Esophagus muscularis mucosa (tissue), 4 donors: ENCODE measurements at regions not wholly inside any gene's neighbourhood (a gene's known extent, or its start where the extent isn't known, plus 50 kb on each side); places are given as distances from the start of the nearest gene placed in this dataset.
A peak's percentile ranks its signal among the peaks of the same experiment; 100 is the strongest.

Experiments used
- DNase-seq: peaks from one replicate; pipeline ENCODE4 v3.0.0-alpha.2; 2017; ENCODE audit errors: extremely low spot score
- H3K27ac ChIP-seq, 4 donors: fragments of 200-600 bp; sonication (generic); replicated peaks in 1 of 4; 1 replicate in 3 of 4; 2 replicates in 1 of 4; pipeline ENCODE4 v1.5.1; 2016 to 2019; ENCODE audit warnings: mild to moderate bottlenecking in 1 of 4
- H3K27me3 ChIP-seq, 4 donors: fragments of 200-600 bp; sonication (generic); one replicate each; pipeline versions ENCODE4 v1.5.1 to v1.6.0; 2016 to 2019
- H3K36me3 ChIP-seq, 4 donors: fragments of 200-600 bp; sonication (generic); one replicate each; pipeline ENCODE4 v1.5.1; 2016 to 2019
- H3K4me1 ChIP-seq, 4 donors: fragments of 200-600 bp; sonication (generic); one replicate each; pipeline ENCODE4 v1.5.1; 2016 to 2019
- H3K4me3 ChIP-seq, 4 donors: fragments of 200-600 bp; sonication (generic); 1 replicate in 2 of 4; 2 replicates in 2 of 4; pipeline ENCODE4 v1.5.1; 2016 to 2019; ENCODE audit warnings: mild to moderate bottlenecking in 4 of 4, moderate library complexity in 1 of 4
- H3K9me3 ChIP-seq, 4 donors: fragments of 200-600 bp; sonication (generic); 1 replicate in 3 of 4; 2 replicates in 1 of 4; pipeline ENCODE4 v1.5.1; 2016 to 2019
- EP300 ChIP-seq: sonication (generic); formaldehyde crosslinking; IDR thresholded peaks from one replicate; pipeline ENCODE4 v1.6.1; 2017; ENCODE audit warnings: antibody characterized with exemption
- POLR2A ChIP-seq: fragments of 450-650 bp; IDR thresholded peaks from one replicate; pipeline ENCODE4 v1.6.1; 2017; ENCODE audit warnings: antibody characterized with exemption, moderate library complexity, mild to moderate bottlenecking, low read depth
- POLR2AphosphoS5 ChIP-seq, 2 donors: sonication (generic); formaldehyde crosslinking; IDR thresholded peaks; one replicate each; pipeline ENCODE4 v1.6.1; 2017; ENCODE audit warnings: antibody characterized with exemption in 2 of 2
- WGBS: methylation state at CpG from one replicate; pipeline ENCODE4 v1.1.5; 2018; 5-methylcytosine and 5-hydroxymethylcytosine counted together
- intact Hi-C: fragments of 100-400 bp; cut with DNase I; formaldehyde crosslinking; loops from one replicate; pipeline ENCODE4 v1.15.1; 2023
- TF ChIP-seq, protein P1 (sequence below), 3 experiments: fragments of 200-600 bp in 2 of 3; fragments of 450-650 bp in 1 of 3; sonication (generic) in 2 of 3; IDR thresholded peaks; one replicate each; pipeline ENCODE4 v1.5.1; 2017 to 2019; ENCODE audit warnings: antibody characterized with exemption in 3 of 3, mild to moderate bottlenecking in 2 of 3, moderate library complexity in 1 of 3

DNA sequence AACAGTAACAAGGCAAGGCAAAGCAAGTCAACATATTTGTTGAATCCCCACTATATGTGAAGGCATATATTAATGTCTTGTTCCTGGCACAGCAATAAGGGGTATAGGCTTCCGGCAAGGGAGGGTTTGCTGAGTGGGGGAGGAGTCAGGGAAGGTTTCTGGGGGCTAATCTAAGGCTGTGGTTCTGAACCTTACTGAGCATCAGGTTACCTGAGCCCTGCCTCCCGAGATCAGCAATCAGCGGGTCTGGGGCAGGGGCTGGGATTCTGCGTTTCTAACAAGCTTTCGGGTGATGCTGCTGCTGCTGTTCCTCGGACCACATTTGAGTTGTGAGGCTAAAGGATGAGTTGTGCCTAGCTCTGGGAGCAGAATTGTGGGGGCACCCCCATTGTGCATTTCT, 401.7 kb upstream of the SPRED2 start:
- no peaks in the 10 kb centered on the region for H3K4me1 ChIP-seq
- H3K27me3 ChIP-seq, result no peaks in the 10 kb centered on the region
- H3K4me3 ChIP-seq, result no peak overlapping the region
- DNase-seq, result no peak
- no peak for TF ChIP-seq EP300
- TF ChIP-seq, protein P1, sequence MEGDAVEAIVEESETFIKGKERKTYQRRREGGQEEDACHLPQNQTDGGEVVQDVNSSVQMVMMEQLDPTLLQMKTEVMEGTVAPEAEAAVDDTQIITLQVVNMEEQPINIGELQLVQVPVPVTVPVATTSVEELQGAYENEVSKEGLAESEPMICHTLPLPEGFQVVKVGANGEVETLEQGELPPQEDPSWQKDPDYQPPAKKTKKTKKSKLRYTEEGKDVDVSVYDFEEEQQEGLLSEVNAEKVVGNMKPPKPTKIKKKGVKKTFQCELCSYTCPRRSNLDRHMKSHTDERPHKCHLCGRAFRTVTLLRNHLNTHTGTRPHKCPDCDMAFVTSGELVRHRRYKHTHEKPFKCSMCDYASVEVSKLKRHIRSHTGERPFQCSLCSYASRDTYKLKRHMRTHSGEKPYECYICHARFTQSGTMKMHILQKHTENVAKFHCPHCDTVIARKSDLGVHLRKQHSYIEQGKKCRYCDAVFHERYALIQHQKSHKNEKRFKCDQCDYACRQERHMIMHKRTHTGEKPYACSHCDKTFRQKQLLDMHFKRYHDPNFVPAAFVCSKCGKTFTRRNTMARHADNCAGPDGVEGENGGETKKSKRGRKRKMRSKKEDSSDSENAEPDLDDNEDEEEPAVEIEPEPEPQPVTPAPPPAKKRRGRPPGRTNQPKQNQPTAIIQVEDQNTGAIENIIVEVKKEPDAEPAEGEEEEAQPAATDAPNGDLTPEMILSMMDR (IDR thresholded peaks at IDR 0.05), result no peak
- TF ChIP-seq POLR2AphosphoS5 (IDR thresholded peaks at IDR 0.05), result no peak
- TF ChIP-seq POLR2A, result no peak
- no peaks in the 10 kb centered on the region for H3K36me3 ChIP-seq
- intact Hi-C loops, result no loop called here
- no peaks in the 10 kb centered on the region for H3K9me3 ChIP-seq
- H3K27ac ChIP-seq, result no peak overlapping the region
- 88% methylated on average over 6 of the region's 6 CpGs for WGBS

DNA sequence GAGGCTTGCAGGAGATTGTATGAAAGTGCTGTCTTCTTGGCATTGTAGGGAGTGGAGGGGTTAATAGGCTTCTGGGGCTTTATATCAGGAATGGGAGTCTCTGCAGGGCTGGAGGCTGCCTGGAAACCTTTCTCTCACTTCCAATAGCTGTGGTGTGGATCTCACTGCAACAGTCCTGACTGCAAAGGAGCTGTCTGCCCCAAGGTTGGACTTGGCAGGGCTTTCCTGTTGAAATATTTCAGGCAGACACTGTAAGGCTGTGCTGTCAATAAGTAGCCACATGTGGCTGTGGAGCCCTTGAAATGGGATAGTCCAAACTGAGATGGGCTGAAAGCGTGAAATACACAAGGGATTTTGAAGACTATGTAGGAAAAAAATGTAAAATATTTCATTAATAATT, 399.1 kb upstream of the SPRED2 start:
- Histone ChIP-seq H3K9me3 (no peaks in the 10 kb centered on the region), H3K4me3 (no peak overlapping the region), H3K27me3 (no peaks in the 10 kb centered on the region), H3K36me3 (no peaks in the 10 kb centered on the region), H3K27ac (no peak overlapping the region), H3K4me1 (no peaks in the 10 kb centered on the region)
- intact Hi-C loops, result no loop called here
- peak; percentile 24 for DNase-seq
- WGBS, result 75% methylated on average over 1 of the region's 1 CpG
- TF ChIP-seq POLR2AphosphoS5 (IDR thresholded peaks at IDR 0.05), result no peak
- TF ChIP-seq EP300, result no peak
- TF ChIP-seq, protein P1 (IDR thresholded peaks at IDR 0.05), result no peak
- no peak for TF ChIP-seq POLR2A

- H3K36me3 ChIP-seq, result no peaks in the 10 kb centered on the region
- no peaks in the 10 kb centered on the region for H3K4me1 ChIP-seq
- TF ChIP-seq, protein P1 (IDR thresholded peaks at IDR 0.05), result no peak
- TF ChIP-seq POLR2A (no peak), EP300 (no peak), POLR2AphosphoS5 (IDR thresholded peaks at IDR 0.05) (no peak)
- no peaks in the 10 kb centered on the region for H3K27me3 ChIP-seq
- DNase-seq, result peak; percentile 47
- intact Hi-C loops, result no loop called here
- 90% methylated on average over 1 of the region's 1 CpG for WGBS
- H3K4me3 ChIP-seq, result no peak overlapping the region
- H3K27ac ChIP-seq, result no peak overlapping the region
- H3K9me3 ChIP-seq, result peaks cover 0 to 9% (median 7%) of the 10 kb centered on the region in 4 donors
Observed at GRCh38 chr2:65826567-65826966, 394.2 kb upstream of the SPRED2 start.

DNA sequence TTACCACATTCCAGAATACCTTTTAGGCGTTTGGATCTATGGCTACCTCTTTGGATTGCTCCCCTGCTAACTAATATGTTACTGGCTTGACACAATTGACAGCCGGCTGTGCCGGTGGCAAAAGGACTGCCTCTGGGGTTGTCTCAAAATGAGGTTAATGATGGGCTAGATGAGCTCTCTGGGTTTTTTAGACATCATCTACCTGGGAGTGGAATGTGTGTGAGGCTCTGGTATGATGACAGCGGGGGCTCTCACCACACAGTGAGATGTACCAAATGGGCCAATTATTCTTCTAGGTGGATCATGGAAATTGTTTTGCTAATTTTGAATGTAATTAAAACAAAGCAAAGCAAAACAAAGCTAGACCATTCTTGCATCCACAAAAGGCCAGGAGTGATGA, 391.1 kb upstream of the SPRED2 start:
- no peaks in the 10 kb centered on the region for H3K4me1 ChIP-seq
- peak; percentile 45 for DNase-seq
- TF ChIP-seq POLR2AphosphoS5 (IDR thresholded peaks at IDR 0.05), result no peak
- TF ChIP-seq, protein P1 (IDR thresholded peaks at IDR 0.05), result no peak
- H3K27me3 ChIP-seq, result no peaks in the 10 kb centered on the region
- peaks cover 0 to 9% (median 7%) of the 10 kb centered on the region in 4 donors for H3K9me3 ChIP-seq
- intact Hi-C loops, result no loop called here
- no peak overlapping the region for H3K4me3 ChIP-seq
- H3K36me3 ChIP-seq, result no peaks in the 10 kb centered on the region
- 69% methylated on average over 4 of the region's 4 CpGs for WGBS
- no peak overlapping the region for H3K27ac ChIP-seq

GRCh38 chr2:65820454-65820853, 388.1 kb upstream of the SPRED2 start:
- Histone ChIP-seq H3K9me3 (peaks cover 0 to 9% (median 7%) of the 10 kb centered on the region in 4 donors), H3K4me3 (no peak overlapping the region), H3K27me3 (no peaks in the 10 kb centered on the region), H3K27ac (no peak overlapping the region), H3K4me1 (no peaks in the 10 kb centered on the region), H3K36me3 (no peaks in the 10 kb centered on the region)
- WGBS, result 86% methylated on average over 6 of the region's 6 CpGs
- TF ChIP-seq POLR2A (no peak), POLR2AphosphoS5 (IDR thresholded peaks at IDR 0.05) (no peak), EP300 (no peak)
- TF ChIP-seq, protein P1 (IDR thresholded peaks at IDR 0.05), result no peak
- DNase-seq, result peak; percentile 53
- intact Hi-C loops, result no loop called here
